GM21723 (cell line): ENCODE measurements at regions not wholly inside any gene's neighbourhood (a gene's known extent, or its start where the extent isn't known, plus 50 kb on each side); places are given as distances from the start of the nearest gene placed in this dataset.
"Not testable (repeated sequence)": the region's sequence is repeated elsewhere in the genome, so short reads cannot be mapped to it uniquely, and the experiment has no call there.

Experiments used
- ATAC-seq: cut with Tn5 transposase; IDR thresholded peaks from one replicate; pipeline ENCODE4 v1.9.1; 2021; ENCODE audit warnings: mild to moderate bottlenecking, moderate library complexity; ENCODE audit not compliant: unreplicated experiment

DNA sequence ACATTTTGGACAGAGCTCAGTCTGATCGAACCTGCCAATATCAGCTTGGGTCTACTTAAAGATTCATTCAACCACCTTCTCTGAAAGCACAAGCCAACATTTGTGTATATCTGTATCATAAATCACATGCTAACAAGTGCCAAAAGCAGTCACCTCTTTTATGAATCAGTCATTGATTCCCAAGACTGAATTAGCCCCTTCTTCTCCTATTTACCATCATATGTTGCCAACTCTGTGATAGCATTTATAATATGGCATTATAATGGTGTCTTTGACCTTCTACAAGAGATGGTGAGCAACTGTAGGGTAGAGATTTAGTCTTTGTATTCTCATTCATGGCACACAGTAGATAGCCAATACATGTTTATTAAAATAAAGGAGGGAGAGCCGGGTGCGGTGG is 61.4 kb downstream of the DDX53 start:
- ATAC-seq = no peak

DNA sequence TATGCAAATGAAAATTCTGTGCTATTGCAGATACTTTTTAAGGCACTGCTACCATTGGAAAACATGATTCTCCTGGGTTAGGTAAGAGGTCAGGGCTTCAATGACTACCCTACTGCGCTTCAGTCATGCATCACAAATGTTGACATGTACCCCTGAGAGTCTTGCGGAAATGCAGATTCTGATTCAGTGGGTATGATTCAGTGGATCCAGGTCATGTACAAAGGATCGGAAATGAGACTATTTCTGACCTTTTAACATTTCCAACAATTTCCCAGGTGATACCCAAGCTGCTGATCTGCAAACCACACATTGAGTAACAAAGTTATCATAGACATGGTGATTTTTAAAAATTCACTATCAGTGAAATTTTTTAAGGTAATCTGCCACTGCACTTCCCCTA is 62.6 kb downstream of the DDX53 start:
- no peak for ATAC-seq

GRCh38 chrX:23066588-23067281 is 67.0 kb downstream of the DDX53 start:
- peak; percentile 97 for ATAC-seq

DNA sequence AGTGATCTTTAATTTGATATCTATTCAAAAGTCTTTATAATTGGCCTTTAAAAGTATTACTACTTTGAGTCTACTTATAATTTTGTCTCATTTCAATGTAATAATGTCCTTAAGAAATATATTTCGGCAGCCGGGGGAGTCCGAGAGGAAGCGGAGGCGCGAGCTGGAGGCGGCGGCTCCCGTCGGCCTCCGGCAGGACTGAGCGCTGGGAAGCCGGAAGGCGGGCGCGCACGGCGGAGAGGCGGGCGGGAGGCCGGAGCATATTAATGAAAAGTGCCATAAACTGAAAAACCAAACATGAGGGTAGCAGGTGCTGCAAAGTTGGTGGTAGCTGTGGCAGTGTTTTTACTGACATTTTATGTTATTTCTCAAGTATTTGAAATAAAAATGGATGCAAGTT is 75.7 kb downstream of the DDX53 start:
- ATAC-seq = not testable (repeated sequence)

GRCh38 chrX:23079347-23079746 is 79.6 kb downstream of the DDX53 start:
- ATAC-seq = no peak

GRCh38 chrX:23100826-23101225 is 101.1 kb downstream of the DDX53 start:
- no peak for ATAC-seq

DNA sequence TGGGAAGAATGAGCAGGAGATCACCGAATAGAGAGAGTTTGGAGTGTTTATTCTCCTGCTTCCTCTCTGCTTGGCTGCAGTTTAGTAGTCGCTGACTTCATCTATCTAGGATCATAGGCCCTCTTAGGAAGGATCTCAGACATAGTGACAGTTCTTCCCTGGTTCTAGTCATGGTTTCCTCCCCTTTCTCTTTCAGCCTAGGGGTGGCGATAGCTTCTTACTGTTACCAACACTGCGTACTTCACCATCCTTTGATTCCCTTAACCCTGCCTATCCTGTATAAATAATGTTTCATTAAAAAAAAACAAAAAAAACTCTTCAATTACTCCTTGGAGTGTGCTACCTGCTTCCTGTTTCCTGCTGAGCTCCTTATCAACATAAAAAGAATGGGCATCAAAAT is 103.8 kb downstream of the DDX53 start:
- no peak for ATAC-seq

GRCh38 chrX:23114241-23114640 is 114.5 kb downstream of the DDX53 start:
- no peak for ATAC-seq

- no peak for ATAC-seq
Observed at GRCh38 chrX:23115651-23116050, 115.9 kb downstream of the DDX53 start.

DNA sequence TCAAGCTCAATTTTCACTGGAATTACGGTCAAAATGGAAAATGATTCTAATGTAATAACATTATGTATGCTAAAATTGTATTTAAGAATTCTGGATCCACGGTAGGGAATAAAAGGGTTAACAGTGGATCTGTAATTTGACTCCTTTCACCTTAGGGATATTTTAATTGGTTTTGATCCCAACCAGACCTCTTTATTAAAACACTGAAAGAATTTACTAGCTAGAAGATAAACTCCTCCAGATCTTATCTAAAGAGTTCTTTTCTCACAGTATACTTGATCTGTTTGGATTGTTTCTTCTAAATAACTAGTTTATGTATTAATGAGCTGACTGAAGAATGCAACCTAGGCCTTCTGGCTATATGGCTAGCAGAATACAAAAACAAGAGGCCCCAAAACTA is 118.4 kb downstream of the DDX53 start:
- ATAC-seq = no peak

DNA sequence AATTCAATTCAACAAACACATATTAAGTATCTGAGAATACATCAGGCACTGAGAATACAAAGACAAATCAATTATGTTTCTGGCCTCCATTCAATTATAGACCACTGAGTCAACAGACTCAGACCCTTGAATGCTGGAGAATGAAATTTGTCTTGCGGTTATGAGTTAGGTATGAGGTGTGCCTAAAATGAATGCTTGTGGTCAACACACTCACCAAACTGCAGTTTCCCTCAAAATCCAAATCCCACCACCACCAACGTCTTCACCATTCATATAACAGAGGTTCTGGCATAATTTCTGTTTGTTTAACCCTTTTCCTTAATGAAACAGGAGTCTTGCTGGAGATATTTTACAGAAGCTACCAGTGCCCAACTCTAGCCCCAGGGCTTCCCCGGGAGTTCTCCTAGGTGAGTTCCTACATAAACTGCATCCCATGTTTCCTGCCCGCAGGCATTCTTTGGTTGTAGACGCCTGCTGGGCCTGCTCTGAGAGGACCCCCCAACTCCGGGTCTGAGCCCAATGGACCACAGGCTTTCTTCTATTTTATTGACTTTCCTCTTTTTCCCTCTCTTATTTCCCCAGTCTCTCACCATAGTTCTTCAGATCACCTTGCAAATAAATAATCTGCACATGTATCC is 119.2 kb downstream of the DDX53 start:
- ATAC-seq = no peak

DNA sequence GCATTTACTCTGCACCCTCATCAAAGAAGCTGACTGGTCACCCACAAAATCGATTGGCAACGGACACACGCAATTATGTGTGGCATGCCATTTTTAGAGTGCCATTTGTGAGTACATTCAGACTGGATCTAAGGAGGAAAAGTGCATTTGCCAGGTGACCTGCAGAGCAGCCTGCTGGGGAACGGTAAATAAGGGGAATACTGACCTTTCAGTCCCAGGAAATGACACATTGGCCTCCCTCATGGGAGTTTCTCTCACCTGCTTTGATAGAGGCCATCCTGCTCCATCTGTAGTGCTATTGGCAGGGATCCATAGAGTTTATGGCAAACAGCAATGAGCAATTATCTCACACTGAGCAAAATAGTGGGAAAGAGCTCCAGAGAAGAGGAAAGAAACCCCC is 127.8 kb downstream of the DDX53 start:
- ATAC-seq = no peak

DNA sequence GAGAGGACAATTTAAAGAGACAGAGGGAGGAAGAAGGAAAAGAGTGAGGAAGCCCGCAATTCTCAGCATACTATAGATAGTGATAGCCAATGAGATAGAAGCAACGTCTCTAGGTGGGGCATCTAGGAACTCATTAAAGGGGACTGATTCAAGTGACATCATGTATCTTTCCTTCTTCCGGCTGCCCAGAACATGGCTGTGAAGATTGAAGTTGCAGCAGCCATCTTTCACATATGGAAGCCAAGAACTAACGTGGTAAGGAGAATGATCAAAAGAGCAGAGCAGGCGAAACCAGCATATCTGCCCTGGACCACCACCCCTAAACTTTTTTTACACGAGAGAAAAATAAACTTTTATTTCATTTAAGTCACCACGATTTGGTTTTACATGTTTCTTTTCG is 133.8 kb downstream of the DDX53 start:
- ATAC-seq = no peak

DNA sequence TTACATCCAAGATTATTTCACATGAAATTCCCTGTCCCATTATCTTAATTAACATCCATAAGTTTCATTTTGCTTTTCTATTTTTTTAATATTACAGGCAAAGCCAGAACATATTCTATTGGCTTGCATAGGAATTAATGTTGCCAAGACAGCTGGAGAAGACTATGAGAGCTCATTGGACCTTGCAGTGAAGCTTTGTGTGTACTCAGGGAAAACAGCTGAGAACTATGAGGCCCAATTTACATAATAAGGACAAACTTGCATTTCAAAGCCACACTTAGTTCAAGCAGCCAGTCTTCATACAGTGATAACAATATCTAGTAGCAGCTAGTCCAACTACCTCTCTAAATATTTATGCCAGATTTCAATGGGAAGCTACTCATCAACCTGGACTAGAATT is 134.4 kb downstream of the DDX53 start:
- ATAC-seq = no peak

GRCh38 chrX:23136816-23137215 is 137.1 kb downstream of the DDX53 start:
- ATAC-seq = no peak

GRCh38 chrX:23168291-23168690 is 166.4 kb upstream of the PTCHD1 start:
- ATAC-seq = no peak

- ATAC-seq = peak; percentile 77
Observed at GRCh38 chrX:23185951-23186350, 148.7 kb upstream of the PTCHD1 start.

GRCh38 chrX:23187819-23188218 is 146.8 kb upstream of the PTCHD1 start:
- no peak for ATAC-seq

GRCh38 chrX:23194885-23195554 is 139.6 kb upstream of the PTCHD1 start:
- no peak for ATAC-seq

- no peak for ATAC-seq
Observed at GRCh38 chrX:23195761-23196160, 138.9 kb upstream of the PTCHD1 start.

DNA sequence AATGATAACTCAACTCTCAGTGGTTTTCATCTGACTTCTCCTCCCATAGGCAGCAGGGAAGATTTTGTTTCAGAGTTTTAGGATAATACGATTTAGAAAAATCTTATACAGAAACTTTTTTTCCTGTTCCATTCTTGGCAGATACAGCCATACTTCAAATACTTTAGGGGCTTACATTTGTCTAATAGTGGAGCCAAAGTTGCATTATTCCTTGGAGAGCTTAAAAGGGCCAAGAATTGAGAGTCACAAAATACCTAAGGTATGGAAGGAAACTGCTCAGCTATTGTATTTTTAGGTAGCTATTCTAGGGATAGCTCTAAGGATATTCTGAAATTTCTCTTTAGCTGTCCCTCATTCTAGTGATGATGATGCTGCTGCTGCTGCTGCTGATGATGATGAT is 132.9 kb upstream of the PTCHD1 start:
- ATAC-seq = no peak

DNA sequence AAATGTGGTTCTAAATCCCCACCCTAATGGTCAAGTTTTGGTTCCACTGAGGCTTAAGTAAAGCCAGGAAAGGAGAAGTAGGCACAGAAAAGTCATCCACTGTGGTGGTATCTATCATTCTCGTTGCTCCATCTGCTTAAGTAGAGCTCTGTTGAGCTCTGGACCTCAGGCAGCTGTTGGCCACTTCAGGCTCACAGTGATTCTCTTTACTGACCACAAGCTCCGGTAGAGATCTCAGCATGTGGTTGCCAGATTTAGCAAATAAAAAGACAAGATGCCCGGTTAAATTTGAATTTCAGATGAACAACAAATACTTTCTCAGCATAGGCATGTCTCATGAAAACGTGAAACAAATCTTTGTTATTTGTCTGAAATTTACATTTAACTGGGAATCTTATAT is 132.3 kb upstream of the PTCHD1 start:
- no peak for ATAC-seq
